Pancreas (tissue), 10 donors: ENCODE measurements at regions not wholly inside any gene's neighbourhood (a gene's known extent, or its start where the extent isn't known, plus 50 kb on each side); places are given as distances from the start of the nearest gene placed in this dataset.

ENCODE experiments used
- ATAC-seq, 4 donors: fragments of 200-7000 bp; cut with Tn5 transposase; one replicate each; pipeline versions ENCODE4 v1.8.0 to v1.9.1; 2020; ENCODE audit warnings: mild to moderate bottlenecking in 4 of 4, moderate library complexity in 4 of 4
- DNase-seq, 6 donors: peaks; one replicate each; pipeline ENCODE4 v3.0.0-alpha.2; 2020
- FAIRE-seq: peaks from 2 replicates; lab custom pipeline; 2012; peaks lifted over from hg19 to GRCh38; lab: Jason Lieb, UNC
- H3K27ac ChIP-seq, 4 donors: fragments of 200-600 bp; sonication (generic); 1 replicate in 3 of 4; 2 replicates in 1 of 4; pipeline versions ENCODE4 v1.5.0 to v1.8.0; 2020
- H3K27me3 ChIP-seq, 4 donors: fragments of 200-600 bp; one replicate each; pipeline ENCODE4 v1.8.0; 2021
- H3K36me3 ChIP-seq, 3 donors: fragments of 200-600 bp; sonication (generic) in 1 of 3; one replicate each; pipeline versions ENCODE4 v1.5.0 to v1.8.0; 2020 to 2021
- H3K4me1 ChIP-seq, 3 donors: fragments of 200-600 bp; one replicate each; pipeline ENCODE4 v1.8.0; 2021
- H3K4me3 ChIP-seq, 4 donors: fragments of 200-600 bp; sonication (generic) in 2 of 4; one replicate each; pipeline versions ENCODE4 v1.5.0 to v1.8.0; 2020 to 2021
- H3K9me3 ChIP-seq, 4 donors: fragments of 200-600 bp; one replicate each; pipeline ENCODE4 v1.8.0; 2021
- WGBS, 2 donors: extraction: QIAGEN DNeasy Blood & Tissue Kit; methylation state at CpG; one replicate each; pipeline ENCODE4 v1.1.7; 2013; 5-methylcytosine and 5-hydroxymethylcytosine counted together
- intact Hi-C, 3 donors: fragments of 100-400 bp; cut with DNase I; formaldehyde crosslinking; loops; one replicate each; pipeline versions ENCODE4 v1.11.1 to v1.14.2; 2022
- TF ChIP-seq, protein P1 (sequence below), 4 donors: fragments of 200-600 bp; sonication (generic) in 3 of 4; IDR thresholded peaks; one replicate each; pipeline versions ENCODE4 v1.5.0 to v1.8.0; 2021; ENCODE audit warnings: antibody characterized with exemption in 4 of 4
- donor health status: healthy with polysubstance abuse.
- donor health status: DM: no; HTN: no; CAD: no; lungs with moderate emphysema.
- donor health status: DM: no; HTN: no; CAD: no.
- donor health status: control.
- donor health status: control.
- donor health status: Bipolar disorder and iron deficiency.
- donor health status: DM: yes; HTN: yes; CAD: no.
- donor health status: DM: no; HTN: no; CAD: no.
- donor health status: DM: no; HTN: no; CAD: no.
- donor health status: DM: yes; HTN: yes; CAD: no.

DNA sequence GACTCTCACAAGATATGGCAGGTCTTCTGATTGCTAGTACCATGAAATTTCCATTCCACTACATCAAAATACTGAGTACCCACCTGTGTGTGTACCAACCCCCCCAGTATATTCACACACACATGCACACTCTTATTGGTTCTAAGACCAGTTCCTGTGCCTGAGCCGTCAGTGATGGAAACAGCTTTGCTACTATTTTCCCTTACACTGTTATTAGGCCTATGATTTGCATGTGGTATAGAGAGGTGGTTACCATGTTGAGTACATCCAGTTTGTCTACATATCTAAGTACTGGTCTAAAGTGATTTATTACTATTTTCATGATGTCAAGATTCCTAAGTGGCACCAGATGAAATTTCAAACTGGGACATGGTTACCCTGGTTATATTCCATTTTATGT, 459.9 kb downstream of the BCKDHB start:
- H3K4me1 ChIP-seq: no peaks in the 10 kb centered on the region
- no peak for FAIRE-seq
- H3K27ac ChIP-seq: no peak overlapping the region
- no peak for DNase-seq
- TF ChIP-seq, protein P1, sequence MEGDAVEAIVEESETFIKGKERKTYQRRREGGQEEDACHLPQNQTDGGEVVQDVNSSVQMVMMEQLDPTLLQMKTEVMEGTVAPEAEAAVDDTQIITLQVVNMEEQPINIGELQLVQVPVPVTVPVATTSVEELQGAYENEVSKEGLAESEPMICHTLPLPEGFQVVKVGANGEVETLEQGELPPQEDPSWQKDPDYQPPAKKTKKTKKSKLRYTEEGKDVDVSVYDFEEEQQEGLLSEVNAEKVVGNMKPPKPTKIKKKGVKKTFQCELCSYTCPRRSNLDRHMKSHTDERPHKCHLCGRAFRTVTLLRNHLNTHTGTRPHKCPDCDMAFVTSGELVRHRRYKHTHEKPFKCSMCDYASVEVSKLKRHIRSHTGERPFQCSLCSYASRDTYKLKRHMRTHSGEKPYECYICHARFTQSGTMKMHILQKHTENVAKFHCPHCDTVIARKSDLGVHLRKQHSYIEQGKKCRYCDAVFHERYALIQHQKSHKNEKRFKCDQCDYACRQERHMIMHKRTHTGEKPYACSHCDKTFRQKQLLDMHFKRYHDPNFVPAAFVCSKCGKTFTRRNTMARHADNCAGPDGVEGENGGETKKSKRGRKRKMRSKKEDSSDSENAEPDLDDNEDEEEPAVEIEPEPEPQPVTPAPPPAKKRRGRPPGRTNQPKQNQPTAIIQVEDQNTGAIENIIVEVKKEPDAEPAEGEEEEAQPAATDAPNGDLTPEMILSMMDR (IDR thresholded peaks at IDR 0.05): no peak
- H3K4me3 ChIP-seq: no peak overlapping the region
- intact Hi-C loops: no loop called here
- no peaks in the 10 kb centered on the region for H3K36me3 ChIP-seq
- no peaks in the 10 kb centered on the region for H3K9me3 ChIP-seq
- no peak for ATAC-seq
- H3K27me3 ChIP-seq: no peaks in the 10 kb centered on the region
- WGBS, 2 donors: 88 to 90% methylated on average over 1 of the region's 1 CpG

GRCh38 chr6:80553071-80553740, 446.7 kb downstream of the BCKDHB start:
- TF ChIP-seq, protein P1 (IDR thresholded peaks at IDR 0.05): no peak
- WGBS, 2 donors: 69 to 79% methylated on average over 5 of the region's 5 CpGs
- no peak overlapping the region for H3K27ac ChIP-seq
- no peaks in the 10 kb centered on the region for H3K36me3 ChIP-seq
- FAIRE-seq (no peak), ATAC-seq (no peak), DNase-seq (no peak)
- no peaks in the 10 kb centered on the region for H3K9me3 ChIP-seq
- H3K4me3 ChIP-seq: no peak overlapping the region
- H3K27me3 ChIP-seq: no peaks in the 10 kb centered on the region
- intact Hi-C loops: no loop called here
- H3K4me1 ChIP-seq: no peaks in the 10 kb centered on the region

DNA sequence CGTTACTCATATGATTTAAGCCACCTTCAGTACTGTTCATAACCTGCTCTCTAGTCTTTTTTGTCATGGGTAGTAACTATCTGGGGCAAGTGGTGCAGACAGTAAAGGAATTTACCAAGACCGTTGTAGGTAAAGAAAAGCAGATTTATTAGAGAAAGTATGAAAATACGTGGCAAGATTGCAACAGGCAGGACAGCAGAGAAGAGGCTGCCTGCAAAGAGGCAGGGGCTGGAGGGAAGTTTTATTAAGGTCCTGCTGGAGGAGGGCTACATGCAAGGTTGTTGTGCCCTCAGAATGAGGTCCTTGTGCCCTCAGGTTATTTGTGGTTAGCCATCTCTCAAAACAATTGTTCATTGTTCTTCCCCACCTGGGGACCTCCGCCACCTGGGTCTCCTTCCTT, 444.3 kb downstream of the BCKDHB start:
- Histone ChIP-seq H3K36me3 (no peaks in the 10 kb centered on the region), H3K27me3 (no peaks in the 10 kb centered on the region), H3K4me1 (no peaks in the 10 kb centered on the region), H3K27ac (no peak overlapping the region), H3K9me3 (no peaks in the 10 kb centered on the region), H3K4me3 (no peak overlapping the region)
- TF ChIP-seq, protein P1 (IDR thresholded peaks at IDR 0.05): no peak
- no peak for DNase-seq
- ATAC-seq: no peak
- FAIRE-seq: no peak
- intact Hi-C loops: no loop called here
- WGBS, 2 donors: 65 to 81% methylated on average over 4 of the region's 4 CpGs

DNA sequence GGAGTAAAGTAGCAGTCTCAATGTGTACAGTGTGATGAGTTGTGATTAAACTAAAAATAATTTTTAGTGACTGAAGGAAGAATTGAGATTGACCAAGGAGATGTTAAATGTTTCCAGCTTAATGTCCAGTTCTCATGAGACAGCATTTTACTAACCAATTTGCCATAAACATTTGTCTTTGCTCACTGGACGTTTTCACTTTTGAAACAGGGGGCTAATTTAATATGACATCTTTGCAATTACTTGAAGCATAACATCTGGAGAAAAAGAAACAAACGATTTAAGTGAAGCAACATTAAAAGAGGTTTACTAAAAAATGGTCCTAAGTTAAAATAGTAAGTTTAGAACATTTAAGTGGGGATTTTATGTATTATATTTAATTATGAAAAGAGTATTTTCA, 443.8 kb downstream of the BCKDHB start:
- 43 to 46% methylated on average over 2 of the region's 2 CpGs for WGBS, 2 donors
- DNase-seq (no peak), FAIRE-seq (no peak)

GRCh38 chr6:80548532-80548931, 442.1 kb downstream of the BCKDHB start:
- intact Hi-C loops: no loop called here
- WGBS, 2 donors: 89 to 93% methylated on average over 6 of the region's 6 CpGs
- H3K9me3 ChIP-seq: no peaks in the 10 kb centered on the region
- H3K27ac ChIP-seq: no peak overlapping the region
- H3K27me3 ChIP-seq: no peaks in the 10 kb centered on the region
- DNase-seq (no peak), FAIRE-seq (no peak), ATAC-seq (no peak)
- TF ChIP-seq, protein P1 (IDR thresholded peaks at IDR 0.05): no peak
- H3K36me3 ChIP-seq: no peaks in the 10 kb centered on the region
- H3K4me3 ChIP-seq: no peak overlapping the region
- H3K4me1 ChIP-seq: no peaks in the 10 kb centered on the region

More for the DNA sequence above, 443.8 kb downstream of the BCKDHB start:
- TF ChIP-seq, protein P1 (IDR thresholded peaks at IDR 0.05): no peak
- Histone ChIP-seq H3K4me1 (no peaks in the 10 kb centered on the region), H3K9me3 (no peaks in the 10 kb centered on the region), H3K27me3 (no peaks in the 10 kb centered on the region), H3K4me3 (no peak overlapping the region), H3K27ac (no peak overlapping the region), H3K36me3 (no peaks in the 10 kb centered on the region)
- intact Hi-C loops: no loop called here
- no peak for ATAC-seq
